ENCODE measurements at regions not wholly inside any gene's neighbourhood (a gene's known extent, or its start where the extent isn't known, plus 50 kb on each side); places are given as distances from the start of the nearest gene placed in this dataset.

GRCh38 chr4:22962295-22962694 lies 269.6 kb downstream of the GBA3 start:
- TF ChIP-seq CTCF (IDR thresholded peaks at IDR 0.05) = peak in 1 of 6 experiments; percentile 12
- TF ChIP-seq POLR2A (IDR thresholded peaks at IDR 0.05) = no peak
- Histone ChIP-seq H3K4me3 (no peak overlapping the region), H3K4me1 (replicated peaks in 1 of 2) (no peaks in the 10 kb centered on the region), H3K36me3 (replicated peaks in 1 of 2) (no peaks in the 10 kb centered on the region), H3K27ac (no peak overlapping the region), H3K9me3 (replicated peaks in 1 of 3) (no peaks in the 10 kb centered on the region), H3K27me3 (no peaks in the 10 kb centered on the region)
- intact Hi-C loops (cut with DNase I) = no loop called here
- WGBS, 4 donors = 26 to 30% (median 28%) methylated on average over 4 of the region's 4 CpGs
- no peak for DNase-seq

DNA sequence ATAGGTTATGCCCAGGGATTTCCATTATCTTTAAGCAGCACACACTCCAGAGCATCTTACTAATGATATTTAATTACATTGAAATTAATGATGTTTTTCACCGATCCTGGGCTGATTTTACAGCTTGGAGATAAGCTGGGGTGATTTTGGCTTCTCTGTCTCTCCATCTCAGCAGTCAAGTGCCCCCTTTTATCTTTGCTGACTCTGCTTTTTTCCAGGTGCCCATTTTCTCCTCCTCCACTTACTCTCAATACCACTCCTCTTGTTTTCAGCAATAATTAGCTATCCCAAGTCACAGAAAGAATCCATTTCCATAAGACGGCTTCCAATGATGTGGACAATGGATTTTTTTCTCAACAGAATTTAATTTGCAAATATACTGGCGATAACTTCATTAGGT lies 266.7 kb downstream of the GBA3 start:
- intact Hi-C loops (cut with DNase I) = no loop called here
- H3K27ac ChIP-seq = no peak overlapping the region
- no peak overlapping the region for H3K4me3 ChIP-seq
- TF ChIP-seq CTCF (IDR thresholded peaks at IDR 0.05) (no peak), POLR2A (IDR thresholded peaks at IDR 0.05) (no peak)
- no peaks in the 10 kb centered on the region for H3K4me1 ChIP-seq (replicated peaks in 1 of 2)
- 66 to 82% (median 68%) methylated on average over 3 of the region's 3 CpGs for WGBS, 4 donors
- H3K27me3 ChIP-seq = no peaks in the 10 kb centered on the region
- no peak for DNase-seq
- H3K36me3 ChIP-seq (replicated peaks in 1 of 2) = no peaks in the 10 kb centered on the region
- no peaks in the 10 kb centered on the region for H3K9me3 ChIP-seq (replicated peaks in 1 of 3)

DNA sequence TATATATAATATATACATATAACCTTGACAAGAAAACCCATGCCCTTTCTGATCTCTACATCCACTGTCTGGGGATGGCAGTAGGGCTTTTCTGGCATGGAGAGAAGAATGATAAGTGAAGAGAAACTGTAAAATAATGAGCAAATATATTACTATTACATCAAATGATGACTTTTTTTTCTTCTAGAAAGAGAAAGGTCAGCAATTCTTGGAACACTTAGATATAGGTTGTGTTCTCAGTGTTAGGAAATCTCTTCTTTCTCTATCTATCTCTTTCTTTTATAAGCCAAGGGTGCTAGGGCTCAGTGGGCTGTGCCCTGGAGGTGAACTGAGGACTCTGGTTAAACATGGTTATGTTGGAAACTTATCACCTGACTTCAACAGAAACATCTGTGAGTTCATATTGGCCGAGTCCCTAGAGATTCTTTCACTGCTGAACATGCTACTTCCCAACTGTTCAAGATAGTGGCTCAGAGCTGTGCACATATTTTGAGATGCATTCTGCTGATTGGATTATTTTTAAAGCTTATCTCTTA lies 265.1 kb downstream of the GBA3 start:
- no peaks in the 10 kb centered on the region for H3K36me3 ChIP-seq (replicated peaks in 1 of 2)
- no peak overlapping the region for H3K4me3 ChIP-seq
- no peaks in the 10 kb centered on the region for H3K9me3 ChIP-seq (replicated peaks in 1 of 3)
- WGBS, 4 donors = 36 to 60% (median 46%) methylated on average over 1 of the region's 1 CpG
- H3K27me3 ChIP-seq = no peaks in the 10 kb centered on the region
- TF ChIP-seq CTCF (IDR thresholded peaks at IDR 0.05) = no peak
- TF ChIP-seq POLR2A (IDR thresholded peaks at IDR 0.05) = no peak
- no peak overlapping the region for H3K27ac ChIP-seq
- H3K4me1 ChIP-seq (replicated peaks in 1 of 2) = no peaks in the 10 kb centered on the region
- intact Hi-C loops (cut with DNase I) = no loop called here
- DNase-seq = no peak

DNA sequence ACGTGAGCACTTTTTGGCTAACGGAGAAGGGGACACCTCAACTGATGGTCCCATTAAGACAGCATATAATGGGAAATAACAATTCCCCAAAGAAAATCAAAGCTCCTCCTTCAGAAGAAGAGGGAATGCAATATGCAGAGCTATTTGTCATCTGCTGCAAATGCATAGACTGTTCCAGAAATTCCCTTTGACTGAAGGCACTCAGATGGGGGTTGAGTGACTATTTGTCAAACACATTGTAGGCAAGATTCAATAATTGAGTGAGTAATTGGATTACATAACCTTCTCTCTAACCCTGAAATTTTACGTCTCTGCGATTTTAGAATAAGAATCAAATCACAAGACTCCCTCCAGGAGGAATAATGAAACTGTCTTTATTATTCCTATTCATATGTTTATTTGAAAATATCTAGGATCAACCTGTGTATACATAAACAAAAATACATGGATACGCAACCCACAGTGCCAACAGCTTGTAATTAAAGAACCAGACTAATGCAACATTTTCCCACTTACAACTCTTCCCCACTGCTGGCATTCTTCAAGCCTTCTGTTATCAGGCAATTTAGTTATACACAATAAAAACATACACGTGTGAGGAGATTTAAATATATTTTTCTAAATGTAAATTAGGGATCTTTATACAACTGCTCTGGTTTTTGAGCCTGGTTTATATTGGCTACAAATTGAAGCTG lies 256.6 kb downstream of the GBA3 start:
- Histone ChIP-seq H3K9me3 (replicated peaks in 1 of 3) (no peaks in the 10 kb centered on the region), H3K27ac (no peak overlapping the region), H3K36me3 (replicated peaks in 1 of 2) (no peaks in the 10 kb centered on the region), H3K4me1 (replicated peaks in 1 of 2) (no peaks in the 10 kb centered on the region), H3K27me3 (no peaks in the 10 kb centered on the region), H3K4me3 (no peak overlapping the region)
- DNase-seq = no peak
- 62 to 73% (median 70%) methylated on average over 6 of the region's 6 CpGs for WGBS, 4 donors
- intact Hi-C loops (cut with DNase I) = no loop called here
- no peak for TF ChIP-seq CTCF (IDR thresholded peaks at IDR 0.05)
- no peak for TF ChIP-seq POLR2A (IDR thresholded peaks at IDR 0.05)
